Transverse colon (tissue), 4 donors: ENCODE measurements at regions not wholly inside any gene's neighbourhood (a gene's known extent, or its start where the extent isn't known, plus 50 kb on each side); places are given as distances from the start of the nearest gene placed in this dataset.

Experiments used
- EP300 ChIP-seq: sonication (generic); formaldehyde crosslinking; IDR thresholded peaks from one replicate; pipeline ENCODE4 v1.6.1; 2017; ENCODE audit warnings: antibody characterized with exemption, low read depth
- POLR2A ChIP-seq: fragments of 450-650 bp; IDR thresholded peaks from one replicate; pipeline ENCODE4 v1.6.1; 2016; ENCODE audit warnings: antibody characterized with exemption, mild to moderate bottlenecking, moderate library complexity
- POLR2AphosphoS5 ChIP-seq, 3 donors: sonication (generic); formaldehyde crosslinking; IDR thresholded peaks; one replicate each; pipeline ENCODE4 v1.6.1; 2016; ENCODE audit warnings: antibody characterized with exemption in 3 of 3
- TF ChIP-seq, protein P1 (sequence below), 5 experiments: fragments of 200-600 bp in 3 of 5; fragments of 450-650 bp in 2 of 5; sonication (generic) in 3 of 5; IDR thresholded peaks; 1 replicate in 2 of 5; 2 replicates in 3 of 5; pipeline ENCODE4 v1.5.1; 2016 to 2017; ENCODE audit warnings: antibody characterized with exemption in 5 of 5, inconsistent platforms in 3 of 5, mild to moderate bottlenecking in 2 of 5, moderate library complexity in 1 of 5

DNA sequence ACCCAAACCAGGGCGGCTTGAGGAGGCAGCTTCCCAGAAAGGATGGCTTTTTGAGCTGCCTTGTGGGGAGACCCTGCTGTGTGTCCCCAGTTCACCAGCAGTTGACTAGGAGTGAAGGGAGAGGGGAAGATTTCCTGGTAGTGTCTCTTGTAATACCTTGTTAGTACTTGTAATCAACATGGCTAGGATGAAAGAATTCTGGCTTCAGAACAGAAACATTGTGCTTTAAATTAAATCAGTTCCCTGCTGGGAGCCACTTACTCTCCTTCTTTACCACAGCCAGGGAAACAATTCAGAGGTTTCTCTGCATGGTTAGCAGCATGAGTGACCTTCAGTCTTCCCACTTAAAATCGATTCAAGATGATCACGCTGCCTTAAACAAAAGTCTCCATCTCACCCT, 525.4 kb upstream of the ID4 start:
- TF ChIP-seq, protein P1, sequence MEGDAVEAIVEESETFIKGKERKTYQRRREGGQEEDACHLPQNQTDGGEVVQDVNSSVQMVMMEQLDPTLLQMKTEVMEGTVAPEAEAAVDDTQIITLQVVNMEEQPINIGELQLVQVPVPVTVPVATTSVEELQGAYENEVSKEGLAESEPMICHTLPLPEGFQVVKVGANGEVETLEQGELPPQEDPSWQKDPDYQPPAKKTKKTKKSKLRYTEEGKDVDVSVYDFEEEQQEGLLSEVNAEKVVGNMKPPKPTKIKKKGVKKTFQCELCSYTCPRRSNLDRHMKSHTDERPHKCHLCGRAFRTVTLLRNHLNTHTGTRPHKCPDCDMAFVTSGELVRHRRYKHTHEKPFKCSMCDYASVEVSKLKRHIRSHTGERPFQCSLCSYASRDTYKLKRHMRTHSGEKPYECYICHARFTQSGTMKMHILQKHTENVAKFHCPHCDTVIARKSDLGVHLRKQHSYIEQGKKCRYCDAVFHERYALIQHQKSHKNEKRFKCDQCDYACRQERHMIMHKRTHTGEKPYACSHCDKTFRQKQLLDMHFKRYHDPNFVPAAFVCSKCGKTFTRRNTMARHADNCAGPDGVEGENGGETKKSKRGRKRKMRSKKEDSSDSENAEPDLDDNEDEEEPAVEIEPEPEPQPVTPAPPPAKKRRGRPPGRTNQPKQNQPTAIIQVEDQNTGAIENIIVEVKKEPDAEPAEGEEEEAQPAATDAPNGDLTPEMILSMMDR (IDR thresholded peaks at IDR 0.05) = no peak
- no peak for TF ChIP-seq POLR2A
- TF ChIP-seq POLR2AphosphoS5 (IDR thresholded peaks at IDR 0.05) = no peak
- TF ChIP-seq EP300 = no peak
